WTC11 (cell line): ENCODE measurements at regions not wholly inside any gene's neighbourhood (a gene's known extent, or its start where the extent isn't known, plus 50 kb on each side); places are given as distances from the start of the nearest gene placed in this dataset.

Source experiments
- CREB1 ChIP-seq: sonication (generic); formaldehyde crosslinking; IDR thresholded peaks from 2 replicates; pipeline ENCODE4 v1.8.0; 2023; ENCODE audit warnings: mild to moderate bottlenecking, missing genetic modification reagents
- CTCF ChIP-seq: fragments of 200-600 bp; IDR thresholded peaks from 2 replicates; pipeline ENCODE4 v1.8.0; 2022; ENCODE audit warnings: antibody characterized with exemption
- E2F1 ChIP-seq: sonication (generic); formaldehyde crosslinking; IDR thresholded peaks from 2 replicates; pipeline ENCODE4 v1.8.0; 2022; ENCODE audit warnings: mild to moderate bottlenecking, missing genetic modification reagents
- E2F5 ChIP-seq: sonication (generic); formaldehyde crosslinking; IDR thresholded peaks from 2 replicates; pipeline ENCODE4 v1.8.1; 2022; ENCODE audit warnings: mild to moderate bottlenecking, moderate library complexity, missing genetic modification reagents
- MAX ChIP-seq: sonication (generic); formaldehyde crosslinking; IDR thresholded peaks from 2 replicates; pipeline ENCODE4 v1.8.0; 2022; ENCODE audit warnings: mild to moderate bottlenecking, missing genetic modification reagents
- USF2 ChIP-seq: sonication (generic); formaldehyde crosslinking; IDR thresholded peaks from 2 replicates; pipeline ENCODE4 v1.8.1; 2023; ENCODE audit warnings: mild to moderate bottlenecking, missing genetic modification reagents, moderate library complexity
- ZMAT4 ChIP-seq: fragments of 250-450 bp; sonication (Bioruptor Pico); IDR thresholded peaks from 2 replicates; pipeline ENCODE4 v1.9.0; 2021; ENCODE audit warnings: mild to moderate bottlenecking
- ZNF263 ChIP-seq: sonication (generic); formaldehyde crosslinking; IDR thresholded peaks from 2 replicates; pipeline ENCODE4 v1.8.1; 2022; ENCODE audit warnings: low read depth, mild to moderate bottlenecking, moderate library complexity, missing genetic modification reagents

- no peak for TF ChIP-seq CTCF
- no peak for TF ChIP-seq E2F5 (CRISPR knock-in tag)
- no peak for TF ChIP-seq USF2 (CRISPR knock-in tag)
- TF ChIP-seq ZNF263 (CRISPR knock-in tag): no peak
- no peak for TF ChIP-seq E2F1
- TF ChIP-seq CREB1 (CRISPR knock-in tag): no peak
- no peak for TF ChIP-seq ZMAT4
- TF ChIP-seq MAX (CRISPR knock-in tag): no peak
Measured at GRCh38 chr5:68648944-68649857, 433.6 kb downstream of the PIK3R1 start.
